ENCODE measurements at regions not wholly inside any gene's neighbourhood (a gene's known extent, or its start where the extent isn't known, plus 50 kb on each side); places are given as distances from the start of the nearest gene placed in this dataset.
"Not testable (repeated sequence)": the region's sequence is repeated elsewhere in the genome, so short reads cannot be mapped to it uniquely, and the experiment has no call there.

GRCh38 chr2:90226465-90227072 is 1535.1 kb downstream of the RPIA start:
- TF ChIP-seq CTCF (IDR thresholded peaks at IDR 0.05; ENCODE audit: unreplicated experiment), result peak; percentile 36
- H3K27me3 Mint-ChIP-seq; H3K27ac Mint-ChIP-seq; H3K9me3 Mint-ChIP-seq (ENCODE audit: low read depth); H3K36me3 Mint-ChIP-seq (ENCODE audit: insufficient read depth); H3K4me3 Mint-ChIP-seq (ENCODE audit: low read depth); DNase-seq (ENCODE audit: low spot score, unreplicated experiment); H3K4me1 Mint-ChIP-seq (ENCODE audit: low read depth): not testable (repeated sequence)

GRCh38 chr2:90231199-90231598 is 1539.7 kb downstream of the RPIA start:
- not testable (repeated sequence) for H3K27ac Mint-ChIP-seq; H3K9me3 Mint-ChIP-seq (ENCODE audit: low read depth); H3K27me3 Mint-ChIP-seq; DNase-seq (ENCODE audit: low spot score, unreplicated experiment); H3K36me3 Mint-ChIP-seq (ENCODE audit: insufficient read depth); H3K4me3 Mint-ChIP-seq (ENCODE audit: low read depth); H3K4me1 Mint-ChIP-seq (ENCODE audit: low read depth)

- H3K4me3 Mint-ChIP-seq (ENCODE audit: low read depth); H3K9me3 Mint-ChIP-seq (ENCODE audit: low read depth); H3K27me3 Mint-ChIP-seq; H3K27ac Mint-ChIP-seq; H3K4me1 Mint-ChIP-seq (ENCODE audit: low read depth); DNase-seq (ENCODE audit: low spot score, unreplicated experiment); H3K36me3 Mint-ChIP-seq (ENCODE audit: insufficient read depth): not testable (repeated sequence)
Measured at GRCh38 chr2:90235452-90235851, 1544.0 kb downstream of the RPIA start.

- H3K27me3 Mint-ChIP-seq; H3K9me3 Mint-ChIP-seq (ENCODE audit: low read depth); H3K4me3 Mint-ChIP-seq (ENCODE audit: low read depth); H3K4me1 Mint-ChIP-seq (ENCODE audit: low read depth); H3K27ac Mint-ChIP-seq; H3K36me3 Mint-ChIP-seq (ENCODE audit: insufficient read depth): not testable (repeated sequence)
- peak; percentile 46 for TF ChIP-seq CTCF (IDR thresholded peaks at IDR 0.05; ENCODE audit: unreplicated experiment)
- DNase-seq (ENCODE audit: low spot score, unreplicated experiment), result peak; percentile 59
Measured at GRCh38 chr2:90237923-90238361, 1546.5 kb downstream of the RPIA start.

- H3K4me3 Mint-ChIP-seq (ENCODE audit: low read depth); H3K36me3 Mint-ChIP-seq (ENCODE audit: insufficient read depth); H3K9me3 Mint-ChIP-seq (ENCODE audit: low read depth); DNase-seq (ENCODE audit: low spot score, unreplicated experiment); H3K27me3 Mint-ChIP-seq; H3K4me1 Mint-ChIP-seq (ENCODE audit: low read depth); H3K27ac Mint-ChIP-seq: not testable (repeated sequence)
Measured at GRCh38 chr2:90238505-90239230, 1547.2 kb downstream of the RPIA start.

GRCh38 chr2:90239769-90240168 is 1548.3 kb downstream of the RPIA start:
- not testable (repeated sequence) for H3K27me3 Mint-ChIP-seq; DNase-seq (ENCODE audit: low spot score, unreplicated experiment); H3K4me1 Mint-ChIP-seq (ENCODE audit: low read depth); H3K36me3 Mint-ChIP-seq (ENCODE audit: insufficient read depth); H3K4me3 Mint-ChIP-seq (ENCODE audit: low read depth); H3K9me3 Mint-ChIP-seq (ENCODE audit: low read depth); H3K27ac Mint-ChIP-seq

GRCh38 chr2:90244902-90245765 is 1553.7 kb downstream of the RPIA start:
- H3K27ac Mint-ChIP-seq, result peak overlapping the region; percentile 24

GRCh38 chr2:90248400-90248799 is 1556.9 kb downstream of the RPIA start:
- H3K9me3 Mint-ChIP-seq (ENCODE audit: low read depth); H3K27ac Mint-ChIP-seq; H3K27me3 Mint-ChIP-seq; H3K4me1 Mint-ChIP-seq (ENCODE audit: low read depth); H3K36me3 Mint-ChIP-seq (ENCODE audit: insufficient read depth); DNase-seq (ENCODE audit: low spot score, unreplicated experiment); H3K4me3 Mint-ChIP-seq (ENCODE audit: low read depth): not testable (repeated sequence)

More at GRCh38 chr2:90244902-90245765, 1553.7 kb downstream of the RPIA start:
- H3K27me3 Mint-ChIP-seq; H3K4me1 Mint-ChIP-seq (ENCODE audit: low read depth); H3K36me3 Mint-ChIP-seq (ENCODE audit: insufficient read depth); DNase-seq (ENCODE audit: low spot score, unreplicated experiment); H3K9me3 Mint-ChIP-seq (ENCODE audit: low read depth): not testable (repeated sequence)
- peak overlapping the region; percentile 68 for H3K4me3 Mint-ChIP-seq (ENCODE audit: low read depth)

GRCh38 chr2:90250350-90250749 is 1558.9 kb downstream of the RPIA start:
- H3K4me3 Mint-ChIP-seq (ENCODE audit: low read depth); DNase-seq (ENCODE audit: low spot score, unreplicated experiment); H3K27ac Mint-ChIP-seq; H3K9me3 Mint-ChIP-seq (ENCODE audit: low read depth); H3K27me3 Mint-ChIP-seq; H3K4me1 Mint-ChIP-seq (ENCODE audit: low read depth); H3K36me3 Mint-ChIP-seq (ENCODE audit: insufficient read depth): not testable (repeated sequence)

- H3K27me3 Mint-ChIP-seq; H3K4me1 Mint-ChIP-seq (ENCODE audit: low read depth); H3K36me3 Mint-ChIP-seq (ENCODE audit: insufficient read depth); H3K27ac Mint-ChIP-seq; DNase-seq (ENCODE audit: low spot score, unreplicated experiment); H3K4me3 Mint-ChIP-seq (ENCODE audit: low read depth): not testable (repeated sequence)
- peaks cover 11% of the 10 kb centered on the region for H3K9me3 Mint-ChIP-seq (ENCODE audit: low read depth)
Measured at GRCh38 chr2:90251576-90251975, 1560.1 kb downstream of the RPIA start.

- not testable (repeated sequence) for H3K4me1 Mint-ChIP-seq (ENCODE audit: low read depth); H3K27ac Mint-ChIP-seq; H3K4me3 Mint-ChIP-seq (ENCODE audit: low read depth); DNase-seq (ENCODE audit: low spot score, unreplicated experiment); H3K27me3 Mint-ChIP-seq; H3K36me3 Mint-ChIP-seq (ENCODE audit: insufficient read depth)
- peaks cover 29% of the 10 kb centered on the region for H3K9me3 Mint-ChIP-seq (ENCODE audit: low read depth)
Measured at GRCh38 chr2:90253306-90253705, 1561.8 kb downstream of the RPIA start.
